OCI-LY3 (cell line): ENCODE measurements at regions not wholly inside any gene's neighbourhood (a gene's known extent, or its start where the extent isn't known, plus 50 kb on each side); places are given as distances from the start of the nearest gene placed in this dataset.

ENCODE experiments used
- EZH2phosphoT487 ChIP-seq: fragments of 200-600 bp; shearing (Covaris generic); IDR thresholded peaks from 2 replicates; pipeline ENCODE4 v1.6.1; 2018; ENCODE audit warnings: antibody characterized with exemption, mixed run types, low read depth
- TF ChIP-seq, protein P1 (sequence below): fragments of 200-600, 300-600 bp; sonication (generic); IDR thresholded peaks from 2 replicates; pipeline ENCODE4 v1.5.1; 2014; ENCODE audit warnings: antibody characterized with exemption, low read length, low read depth

DNA sequence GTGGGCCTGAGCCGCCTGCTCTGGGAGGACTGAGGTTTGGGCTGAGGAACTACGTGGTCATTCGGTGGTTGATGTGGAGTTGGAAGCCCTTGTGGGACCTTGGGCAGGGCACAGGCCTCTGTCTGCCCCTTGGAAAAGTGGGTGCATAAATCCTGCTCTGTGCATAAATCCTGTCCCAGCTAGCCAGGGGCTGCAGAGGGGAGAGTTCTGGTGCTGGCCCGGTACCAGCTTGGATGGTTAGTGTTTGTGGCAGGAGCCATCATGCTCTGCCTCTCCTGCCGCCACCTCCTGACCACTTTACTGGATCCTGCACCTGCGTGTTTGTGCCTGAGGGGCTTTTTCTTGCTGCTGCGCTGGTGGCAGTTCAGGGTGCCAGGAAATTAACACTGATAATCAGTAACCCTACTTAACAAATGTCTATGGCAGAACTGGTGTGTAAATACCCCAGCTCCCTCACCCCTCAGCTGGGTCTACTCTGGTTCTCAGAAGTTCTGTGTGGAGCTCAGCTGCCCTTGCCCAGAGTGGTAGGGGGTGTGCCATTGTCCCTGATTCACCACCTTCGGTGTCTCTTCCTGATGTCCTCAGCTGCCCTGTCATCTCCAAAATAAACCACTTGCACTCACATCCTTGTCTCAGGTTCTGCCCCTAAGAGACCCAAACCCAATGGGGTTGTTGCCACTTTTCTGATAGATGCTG lies 156.8 kb downstream of the GLI2 start:
- TF ChIP-seq, protein P1, sequence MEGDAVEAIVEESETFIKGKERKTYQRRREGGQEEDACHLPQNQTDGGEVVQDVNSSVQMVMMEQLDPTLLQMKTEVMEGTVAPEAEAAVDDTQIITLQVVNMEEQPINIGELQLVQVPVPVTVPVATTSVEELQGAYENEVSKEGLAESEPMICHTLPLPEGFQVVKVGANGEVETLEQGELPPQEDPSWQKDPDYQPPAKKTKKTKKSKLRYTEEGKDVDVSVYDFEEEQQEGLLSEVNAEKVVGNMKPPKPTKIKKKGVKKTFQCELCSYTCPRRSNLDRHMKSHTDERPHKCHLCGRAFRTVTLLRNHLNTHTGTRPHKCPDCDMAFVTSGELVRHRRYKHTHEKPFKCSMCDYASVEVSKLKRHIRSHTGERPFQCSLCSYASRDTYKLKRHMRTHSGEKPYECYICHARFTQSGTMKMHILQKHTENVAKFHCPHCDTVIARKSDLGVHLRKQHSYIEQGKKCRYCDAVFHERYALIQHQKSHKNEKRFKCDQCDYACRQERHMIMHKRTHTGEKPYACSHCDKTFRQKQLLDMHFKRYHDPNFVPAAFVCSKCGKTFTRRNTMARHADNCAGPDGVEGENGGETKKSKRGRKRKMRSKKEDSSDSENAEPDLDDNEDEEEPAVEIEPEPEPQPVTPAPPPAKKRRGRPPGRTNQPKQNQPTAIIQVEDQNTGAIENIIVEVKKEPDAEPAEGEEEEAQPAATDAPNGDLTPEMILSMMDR, result no peak
- no peak for TF ChIP-seq EZH2phosphoT487
